ENCODE measurements at regions not wholly inside any gene's neighbourhood (a gene's known extent, or its start where the extent isn't known, plus 50 kb on each side); places are given as distances from the start of the nearest gene placed in this dataset.

- TF ChIP-seq CTCF (IDR thresholded peaks at IDR 0.05; ENCODE audit: low read depth, low read length) (no peak), POLR2A (IDR thresholded peaks at IDR 0.05; ENCODE audit: extremely low read depth, insufficient read length) (no peak)
- no peak for DNase-seq (ENCODE audit: low read depth)
- H3K4me3 ChIP-seq (ENCODE audit: low read depth, low read length): no peak overlapping the region
Observed at GRCh38 chr1:239647964-239648632, 261.7 kb downstream of the CHRM3 start.

- TF ChIP-seq POLR2A (IDR thresholded peaks at IDR 0.05; ENCODE audit: extremely low read depth, insufficient read length): no peak
- TF ChIP-seq MYC (IDR thresholded peaks at IDR 0.05; ENCODE audit: low read depth, low read length): no peak
- no peak for TF ChIP-seq CTCF (IDR thresholded peaks at IDR 0.05; ENCODE audit: low read depth, low read length)
- TF ChIP-seq MAX (IDR thresholded peaks at IDR 0.05; ENCODE audit: low read depth, low read length): no peak
- no peak for DNase-seq (ENCODE audit: low read depth)
- H3K4me3 ChIP-seq (ENCODE audit: low read depth, low read length): no peak overlapping the region
Observed at GRCh38 chr1:239655023-239655422, 268.7 kb downstream of the CHRM3 start.

- no peak overlapping the region for H3K4me3 ChIP-seq (ENCODE audit: low read depth, low read length)
- no peak for TF ChIP-seq POLR2A (IDR thresholded peaks at IDR 0.05; ENCODE audit: extremely low read depth, insufficient read length)
- TF ChIP-seq MAX (IDR thresholded peaks at IDR 0.05; ENCODE audit: low read depth, low read length): no peak
- no peak for TF ChIP-seq CTCF (IDR thresholded peaks at IDR 0.05; ENCODE audit: low read depth, low read length)
- TF ChIP-seq MYC (IDR thresholded peaks at IDR 0.05; ENCODE audit: low read depth, low read length): no peak
- no peak for DNase-seq (ENCODE audit: low read depth)
Observed at GRCh38 chr1:239657291-239657690, 270.9 kb downstream of the CHRM3 start.

GRCh38 chr1:239662950-239663349, 276.6 kb downstream of the CHRM3 start:
- H3K4me3 ChIP-seq (ENCODE audit: low read depth, low read length): no peak overlapping the region
- DNase-seq (ENCODE audit: low read depth): no peak
- TF ChIP-seq MYC (IDR thresholded peaks at IDR 0.05; ENCODE audit: low read depth, low read length) (no peak), CTCF (IDR thresholded peaks at IDR 0.05; ENCODE audit: low read depth, low read length) (no peak), MAX (IDR thresholded peaks at IDR 0.05; ENCODE audit: low read depth, low read length) (no peak), POLR2A (IDR thresholded peaks at IDR 0.05; ENCODE audit: extremely low read depth, insufficient read length) (no peak)

- H3K4me3 ChIP-seq (ENCODE audit: low read depth, low read length): no peak overlapping the region
- TF ChIP-seq MAX (IDR thresholded peaks at IDR 0.05; ENCODE audit: low read depth, low read length) (no peak), POLR2A (IDR thresholded peaks at IDR 0.05; ENCODE audit: extremely low read depth, insufficient read length) (no peak), MYC (IDR thresholded peaks at IDR 0.05; ENCODE audit: low read depth, low read length) (no peak), CTCF (IDR thresholded peaks at IDR 0.05; ENCODE audit: low read depth, low read length) (no peak)
- DNase-seq (ENCODE audit: low read depth): no peak
Observed at GRCh38 chr1:239672256-239672655, 285.9 kb downstream of the CHRM3 start.

- DNase-seq (ENCODE audit: low read depth): no peak
Observed at GRCh38 chr1:239675735-239676134, 289.4 kb downstream of the CHRM3 start.

More at GRCh38 chr1:239675735-239676134, 289.4 kb downstream of the CHRM3 start:
- no peak overlapping the region for H3K4me3 ChIP-seq (ENCODE audit: low read depth, low read length)
- TF ChIP-seq MAX (IDR thresholded peaks at IDR 0.05; ENCODE audit: low read depth, low read length) (no peak), MYC (IDR thresholded peaks at IDR 0.05; ENCODE audit: low read depth, low read length) (no peak), POLR2A (IDR thresholded peaks at IDR 0.05; ENCODE audit: extremely low read depth, insufficient read length) (no peak), CTCF (IDR thresholded peaks at IDR 0.05; ENCODE audit: low read depth, low read length) (no peak)
